GM21367 (cell line): ENCODE measurements at regions not wholly inside any gene's neighbourhood (a gene's known extent, or its start where the extent isn't known, plus 50 kb on each side); places are given as distances from the start of the nearest gene placed in this dataset.
"Not testable (repeated sequence)": the region's sequence is repeated elsewhere in the genome, so short reads cannot be mapped to it uniquely, and the experiment has no call there.

Source experiments
- ATAC-seq: cut with Tn5 transposase; IDR thresholded peaks from one replicate; pipeline ENCODE4 v1.9.1; 2021; ENCODE audit not compliant: unreplicated experiment

- no peak for ATAC-seq
Observed at GRCh38 chr15:31217566-31218270, 108.9 kb upstream of the KLF13 start.

GRCh38 chr15:31219221-31219620 is 107.4 kb upstream of the KLF13 start:
- ATAC-seq = no peak

GRCh38 chr15:31221936-31222515 is 104.6 kb upstream of the KLF13 start:
- ATAC-seq = no peak

- ATAC-seq = no peak
Observed at GRCh38 chr15:31222773-31223341, 103.8 kb upstream of the KLF13 start.

- no peak for ATAC-seq
Observed at GRCh38 chr15:31223478-31224350, 102.9 kb upstream of the KLF13 start.

GRCh38 chr15:31224661-31225060 is 102.0 kb upstream of the KLF13 start:
- not testable (repeated sequence) for ATAC-seq

- no peak for ATAC-seq
Observed at GRCh38 chr15:31225356-31225955, 101.2 kb upstream of the KLF13 start.

GRCh38 chr15:31226021-31226420 is 100.6 kb upstream of the KLF13 start:
- ATAC-seq = no peak

GRCh38 chr15:31227235-31227634 is 99.4 kb upstream of the KLF13 start:
- ATAC-seq = no peak

- ATAC-seq = no peak
Observed at GRCh38 chr15:31228011-31228484, 98.6 kb upstream of the KLF13 start.

- ATAC-seq = peak; percentile 64
Observed at GRCh38 chr15:31228980-31229826, 97.4 kb upstream of the KLF13 start.

- ATAC-seq = peak; percentile 78
Observed at GRCh38 chr15:31230630-31231485, 95.8 kb upstream of the KLF13 start.

GRCh38 chr15:31234815-31235214 is 91.8 kb upstream of the KLF13 start:
- no peak for ATAC-seq

GRCh38 chr15:31235311-31236183 is 91.1 kb upstream of the KLF13 start:
- ATAC-seq = no peak

GRCh38 chr15:31236184-31237042 is 90.2 kb upstream of the KLF13 start:
- ATAC-seq = no peak

GRCh38 chr15:31237043-31237324 is 89.7 kb upstream of the KLF13 start:
- no peak for ATAC-seq

GRCh38 chr15:31238906-31239305 is 87.7 kb upstream of the KLF13 start:
- no peak for ATAC-seq

GRCh38 chr15:31239409-31239808 is 87.2 kb upstream of the KLF13 start:
- ATAC-seq = no peak
